ENCODE measurements at regions not wholly inside any gene's neighbourhood (a gene's known extent, or its start where the extent isn't known, plus 50 kb on each side); places are given as distances from the start of the nearest gene placed in this dataset.

GRCh38 chr13:84658491-84659358, 776.5 kb upstream of the SLITRK1 start:
- POLR2A ChIA-PET, result no interaction called here
- no peak overlapping the region for H3K4me3 Mint-ChIP-seq

GRCh38 chr13:84655677-84656076, 773.4 kb upstream of the SLITRK1 start:
- DNase-seq, result no peak
- no peaks in the 10 kb centered on the region for H3K4me1 ChIP-seq (ENCODE audit: insufficient read depth, low read length)
- Mint-ChIP-seq H3K4me1 (no peaks in the 10 kb centered on the region), H3K27me3 (no peaks in the 10 kb centered on the region), H3K4me3 (no peak overlapping the region), H3K27ac (no peak overlapping the region), H3K9me3 (peaks cover 0 to 12% (median 0%) of the 10 kb centered on the region in 5 donors), H3K36me3 (no peaks in the 10 kb centered on the region)
- CTCF ChIA-PET, result no interaction called here
- no peaks in the 10 kb centered on the region for H3K27me3 ChIP-seq (ENCODE audit: insufficient read depth, low read length, poor library complexity, severe bottlenecking)
- H3K27ac ChIP-seq (ENCODE audit: low read depth, low read length), result no peak overlapping the region
- no peaks in the 10 kb centered on the region for H3K9me3 ChIP-seq (ENCODE audit: low read length)
- H3K36me3 ChIP-seq (ENCODE audit: insufficient read depth, low read length), result no peaks in the 10 kb centered on the region
- no peak overlapping the region for H3K4me3 ChIP-seq (ENCODE audit: low read length)
- POLR2A ChIA-PET, result no interaction called here

More at GRCh38 chr13:84658491-84659358, 776.5 kb upstream of the SLITRK1 start:
- Histone ChIP-seq H3K36me3 (ENCODE audit: insufficient read depth, low read length) (no peaks in the 10 kb centered on the region), H3K4me3 (ENCODE audit: low read length) (no peak overlapping the region), H3K27ac (ENCODE audit: low read depth, low read length) (no peak overlapping the region), H3K27me3 (ENCODE audit: insufficient read depth, low read length, poor library complexity, severe bottlenecking) (no peaks in the 10 kb centered on the region), H3K9me3 (ENCODE audit: low read length) (no peaks in the 10 kb centered on the region), H3K4me1 (ENCODE audit: insufficient read depth, low read length) (no peaks in the 10 kb centered on the region)
- Mint-ChIP-seq H3K36me3 (no peaks in the 10 kb centered on the region), H3K4me1 (no peaks in the 10 kb centered on the region), H3K27ac (no peak overlapping the region), H3K9me3 (peaks cover 0 to 14% (median 0%) of the 10 kb centered on the region in 5 donors), H3K27me3 (peaks cover 0 to 3% of the 10 kb centered on the region in 2 donors)
- no peak for DNase-seq
- CTCF ChIA-PET, result no interaction called here

GRCh38 chr13:84654654-84655275, 772.5 kb upstream of the SLITRK1 start:
- Histone ChIP-seq H3K4me3 (ENCODE audit: low read length) (no peak overlapping the region), H3K4me1 (ENCODE audit: insufficient read depth, low read length) (no peaks in the 10 kb centered on the region), H3K9me3 (ENCODE audit: low read length) (no peaks in the 10 kb centered on the region), H3K27me3 (ENCODE audit: insufficient read depth, low read length, poor library complexity, severe bottlenecking) (no peaks in the 10 kb centered on the region), H3K36me3 (ENCODE audit: insufficient read depth, low read length) (no peaks in the 10 kb centered on the region), H3K27ac (ENCODE audit: low read depth, low read length) (no peak overlapping the region)
- no peak for DNase-seq
- Mint-ChIP-seq H3K36me3 (no peaks in the 10 kb centered on the region), H3K4me1 (no peaks in the 10 kb centered on the region), H3K4me3 (no peak overlapping the region), H3K27me3 (no peaks in the 10 kb centered on the region), H3K27ac (no peak overlapping the region), H3K9me3 (peaks cover 0 to 12% (median 0%) of the 10 kb centered on the region in 5 donors)
- CTCF ChIA-PET, result no interaction called here
- POLR2A ChIA-PET, result no interaction called here

- Mint-ChIP-seq H3K36me3 (no peaks in the 10 kb centered on the region), H3K27ac (no peak overlapping the region), H3K27me3 (no peaks in the 10 kb centered on the region), H3K4me3 (no peak overlapping the region), H3K4me1 (no peaks in the 10 kb centered on the region), H3K9me3 (peaks cover 0 to 9% (median 0%) of the 10 kb centered on the region in 5 donors)
- no peaks in the 10 kb centered on the region for H3K9me3 ChIP-seq (ENCODE audit: low read length)
- ChIA-PET CTCF (no interaction called here), POLR2A (no interaction called here)
- no peaks in the 10 kb centered on the region for H3K27me3 ChIP-seq (ENCODE audit: insufficient read depth, low read length, poor library complexity, severe bottlenecking)
- no peak overlapping the region for H3K4me3 ChIP-seq (ENCODE audit: low read length)
- DNase-seq, result no peak
- no peak overlapping the region for H3K27ac ChIP-seq (ENCODE audit: low read depth, low read length)
- H3K36me3 ChIP-seq (ENCODE audit: insufficient read depth, low read length), result no peaks in the 10 kb centered on the region
- no peaks in the 10 kb centered on the region for H3K4me1 ChIP-seq (ENCODE audit: insufficient read depth, low read length)
These were observed 771.8 kb upstream of the SLITRK1 start for GRCh38 chr13:84653915-84654534.

GRCh38 chr13:84651705-84652104, 769.4 kb upstream of the SLITRK1 start:
- POLR2A ChIA-PET, result no interaction called here
- Mint-ChIP-seq H3K27ac (no peak overlapping the region), H3K36me3 (no peaks in the 10 kb centered on the region), H3K4me1 (no peaks in the 10 kb centered on the region), H3K9me3 (peaks cover 0 to 6% (median 0%) of the 10 kb centered on the region in 5 donors), H3K27me3 (no peaks in the 10 kb centered on the region), H3K4me3 (no peak overlapping the region)
- Histone ChIP-seq H3K27ac (ENCODE audit: low read depth, low read length) (no peak overlapping the region), H3K4me3 (ENCODE audit: low read length) (no peak overlapping the region), H3K4me1 (ENCODE audit: insufficient read depth, low read length) (no peaks in the 10 kb centered on the region), H3K36me3 (ENCODE audit: insufficient read depth, low read length) (no peaks in the 10 kb centered on the region), H3K9me3 (ENCODE audit: low read length) (no peaks in the 10 kb centered on the region), H3K27me3 (ENCODE audit: insufficient read depth, low read length, poor library complexity, severe bottlenecking) (no peaks in the 10 kb centered on the region)
- CTCF ChIA-PET, result no interaction called here
- DNase-seq, result no peak

GRCh38 chr13:84651288-84651687, 769.0 kb upstream of the SLITRK1 start:
- peaks cover 0 to 6% (median 0%) of the 10 kb centered on the region in 5 donors for H3K9me3 Mint-ChIP-seq
- Histone ChIP-seq H3K4me3 (ENCODE audit: low read length) (no peak overlapping the region), H3K27ac (ENCODE audit: low read depth, low read length) (no peak overlapping the region), H3K27me3 (ENCODE audit: insufficient read depth, low read length, poor library complexity, severe bottlenecking) (no peaks in the 10 kb centered on the region), H3K4me1 (ENCODE audit: insufficient read depth, low read length) (no peaks in the 10 kb centered on the region), H3K36me3 (ENCODE audit: insufficient read depth, low read length) (no peaks in the 10 kb centered on the region), H3K9me3 (ENCODE audit: low read length) (no peaks in the 10 kb centered on the region)
- H3K36me3 Mint-ChIP-seq, result no peaks in the 10 kb centered on the region
- ChIA-PET CTCF (no interaction called here), POLR2A (no interaction called here)
- DNase-seq, result no peak
- H3K4me1 Mint-ChIP-seq, result no peaks in the 10 kb centered on the region
- no peak overlapping the region for H3K4me3 Mint-ChIP-seq
- no peaks in the 10 kb centered on the region for H3K27me3 Mint-ChIP-seq
- H3K27ac Mint-ChIP-seq, result no peak overlapping the region

- ChIA-PET CTCF (no interaction called here), POLR2A (no interaction called here)
- Histone ChIP-seq H3K36me3 (ENCODE audit: insufficient read depth, low read length) (no peaks in the 10 kb centered on the region), H3K27ac (ENCODE audit: low read depth, low read length) (no peak overlapping the region), H3K9me3 (ENCODE audit: low read length) (no peaks in the 10 kb centered on the region), H3K27me3 (ENCODE audit: insufficient read depth, low read length, poor library complexity, severe bottlenecking) (no peaks in the 10 kb centered on the region), H3K4me3 (ENCODE audit: low read length) (no peak overlapping the region), H3K4me1 (ENCODE audit: insufficient read depth, low read length) (no peaks in the 10 kb centered on the region)
- no peak for DNase-seq
- no peaks in the 10 kb centered on the region for H3K36me3 Mint-ChIP-seq
- no peak overlapping the region for H3K4me3 Mint-ChIP-seq
- no peak overlapping the region for H3K27ac Mint-ChIP-seq
- H3K4me1 Mint-ChIP-seq, result no peaks in the 10 kb centered on the region
- peaks cover 0 to 6% (median 0%) of the 10 kb centered on the region in 5 donors for H3K9me3 Mint-ChIP-seq
- H3K27me3 Mint-ChIP-seq, result no peaks in the 10 kb centered on the region
These were observed 767.6 kb upstream of the SLITRK1 start for GRCh38 chr13:84649853-84650252.

- CTCF ChIA-PET, result no interaction called here
- no peaks in the 10 kb centered on the region for H3K36me3 Mint-ChIP-seq
These were observed 765.9 kb upstream of the SLITRK1 start for GRCh38 chr13:84648069-84648640.

More at GRCh38 chr13:84648069-84648640, 765.9 kb upstream of the SLITRK1 start:
- H3K4me3 ChIP-seq (ENCODE audit: low read length), result no peak overlapping the region
- no peaks in the 10 kb centered on the region for H3K4me1 ChIP-seq (ENCODE audit: insufficient read depth, low read length)
- POLR2A ChIA-PET, result no interaction called here
- no peak overlapping the region for H3K27ac Mint-ChIP-seq
- no peaks in the 10 kb centered on the region for H3K4me1 Mint-ChIP-seq
- H3K36me3 ChIP-seq (ENCODE audit: insufficient read depth, low read length), result no peaks in the 10 kb centered on the region
- no peaks in the 10 kb centered on the region for H3K27me3 Mint-ChIP-seq
- peaks cover 0 to 6% (median 0%) of the 10 kb centered on the region in 5 donors for H3K9me3 Mint-ChIP-seq
- H3K27ac ChIP-seq (ENCODE audit: low read depth, low read length), result no peak overlapping the region
- H3K4me3 Mint-ChIP-seq, result no peak overlapping the region
- no peaks in the 10 kb centered on the region for H3K27me3 ChIP-seq (ENCODE audit: insufficient read depth, low read length, poor library complexity, severe bottlenecking)
- no peak for DNase-seq
- H3K9me3 ChIP-seq (ENCODE audit: low read length), result no peaks in the 10 kb centered on the region
